Activated naive CD4-positive, alpha-beta T cell treated with anti-CD3 and anti-CD28 coated beads, Interleukin-2, amount 50 U/mL, for 72 hours (primary cell): ENCODE measurements at regions not wholly inside any gene's neighbourhood (a gene's known extent, or its start where the extent isn't known, plus 50 kb on each side); places are given as distances from the start of the nearest gene placed in this dataset.

Experiments
- ATAC-seq, 2 donors: fragments of 150-1000 bp; cut with Tn5 transposase; 2 replicates each; pipeline ENCODE4 v1.10.0; 2021; ENCODE audit warnings: mild to moderate bottlenecking in 2 of 2, moderate library complexity in 2 of 2
- DNase-seq, 2 donors: peaks; one replicate each; pipeline ENCODE4 v3.0.0; 2021 to 2022; ENCODE audit warnings: low spot score in 2 of 2
- H3K27ac Mint-ChIP-seq, 2 donors: one replicate each; pipeline ENCODE4 v1.8.0; 2022; ENCODE audit warnings: mild to moderate bottlenecking in 2 of 2, mixed read lengths in 2 of 2
- H3K36me3 Mint-ChIP-seq, 2 donors: one replicate each; pipeline ENCODE4 v1.8.0; 2022; ENCODE audit warnings: mixed read lengths in 2 of 2
- H3K9me3 Mint-ChIP-seq, 2 donors: one replicate each; pipeline ENCODE4 v1.8.0; 2022; ENCODE audit warnings: mixed read lengths in 2 of 2

DNA sequence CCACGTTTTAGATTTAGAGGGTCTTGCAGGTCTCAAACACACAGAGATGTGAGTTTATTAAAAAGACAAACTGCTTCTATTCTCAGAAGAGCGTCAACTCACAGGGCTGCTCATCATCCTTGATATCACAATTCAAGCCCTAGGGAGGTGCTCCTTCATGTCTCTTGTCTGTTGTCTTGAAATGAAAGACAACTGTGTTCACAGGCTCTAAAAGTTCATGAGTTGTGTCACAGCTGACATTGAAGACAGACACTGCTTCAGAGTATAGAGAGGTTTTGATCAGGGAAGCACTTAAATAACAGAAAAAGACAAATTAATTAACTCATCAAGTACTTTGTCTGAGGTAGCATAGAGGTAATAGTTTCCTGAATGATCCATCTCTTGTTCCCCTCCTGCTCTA is 1917.6 kb upstream of the WWC1 start:
- Mint-ChIP-seq H3K27ac (no peak overlapping the region), H3K36me3 (no peaks in the 10 kb centered on the region), H3K9me3 (peaks cover 8 to 10% of the 10 kb centered on the region in 2 donors)
- ATAC-seq (no peak), DNase-seq (no peak)

DNA sequence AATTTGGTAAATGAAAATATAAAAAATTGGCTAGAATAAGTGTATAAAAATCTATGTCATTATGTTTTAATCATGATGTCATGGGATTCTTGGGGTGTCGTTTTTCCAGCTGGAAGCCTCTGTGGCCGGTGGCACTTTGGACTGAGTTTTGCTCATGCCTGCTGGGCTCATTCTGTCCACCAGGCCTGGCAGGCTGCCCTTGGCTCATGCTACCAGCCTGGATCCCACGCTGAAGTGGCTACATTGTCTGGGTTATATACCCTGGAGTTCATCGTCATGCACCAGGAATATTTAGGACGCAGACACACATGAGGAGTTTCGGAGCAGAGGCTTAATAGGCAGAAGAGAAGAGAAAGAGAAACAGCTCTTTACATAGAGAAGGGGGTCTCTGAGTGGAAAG is 1913.7 kb upstream of the WWC1 start:
- H3K36me3 Mint-ChIP-seq, result peaks cover 0 to 4% of the 10 kb centered on the region in 2 donors
- ATAC-seq (no peak), DNase-seq (no peak)
- H3K9me3 Mint-ChIP-seq, result peaks cover 13 to 16% of the 10 kb centered on the region in 2 donors
- no peak overlapping the region for H3K27ac Mint-ChIP-seq

DNA sequence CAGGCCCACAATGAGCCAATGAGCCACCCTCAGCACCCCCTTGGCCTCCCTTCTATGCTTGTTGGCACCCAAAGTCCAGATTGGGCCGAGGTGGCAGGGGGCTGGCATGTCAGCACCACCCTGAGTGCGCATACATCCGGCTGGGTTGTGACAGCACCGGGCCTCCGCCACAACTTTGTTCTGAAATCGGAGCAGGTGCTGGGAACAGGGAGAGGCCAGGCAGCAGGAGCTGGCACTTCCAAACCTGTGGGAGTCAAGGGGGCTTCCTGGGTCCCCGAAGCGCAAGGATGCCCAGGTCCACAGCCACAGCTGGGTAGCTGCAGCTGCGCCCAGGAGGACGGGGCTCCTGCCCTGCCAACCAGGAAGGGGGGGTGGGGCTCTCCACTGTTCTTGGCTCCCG is 1911.9 kb upstream of the WWC1 start:
- ATAC-seq (no peak), DNase-seq (no peak)
- H3K9me3 Mint-ChIP-seq, result peaks cover 8 to 16% of the 10 kb centered on the region in 2 donors
- H3K27ac Mint-ChIP-seq, result no peak overlapping the region
- peaks cover 0 to 4% of the 10 kb centered on the region in 2 donors for H3K36me3 Mint-ChIP-seq

DNA sequence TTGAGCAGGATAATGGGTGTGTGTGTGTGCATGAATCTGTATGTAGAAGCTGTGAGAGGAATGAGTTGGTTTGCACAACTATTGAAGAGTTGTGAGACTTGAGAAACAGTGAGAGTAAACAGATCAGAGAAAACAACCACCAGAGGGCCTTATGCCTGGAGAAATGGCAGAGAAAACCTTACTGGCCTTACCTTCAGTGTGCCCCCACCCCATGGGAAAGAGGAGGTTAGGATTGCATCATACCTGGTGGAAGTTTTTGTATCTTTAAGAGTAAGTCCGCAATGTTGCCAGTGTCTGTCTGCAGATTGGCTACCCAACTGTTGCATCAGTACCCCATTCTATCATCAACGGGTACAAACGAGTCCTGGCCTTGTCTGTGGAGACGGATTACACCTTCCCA is 1909.4 kb upstream of the WWC1 start:
- no peak for DNase-seq
- H3K27ac Mint-ChIP-seq, result no peak overlapping the region
- H3K36me3 Mint-ChIP-seq, result peaks cover 0 to 11% of the 10 kb centered on the region in 2 donors
- no peak for ATAC-seq
- peaks cover 14% of the 10 kb centered on the region in 2 donors for H3K9me3 Mint-ChIP-seq

DNA sequence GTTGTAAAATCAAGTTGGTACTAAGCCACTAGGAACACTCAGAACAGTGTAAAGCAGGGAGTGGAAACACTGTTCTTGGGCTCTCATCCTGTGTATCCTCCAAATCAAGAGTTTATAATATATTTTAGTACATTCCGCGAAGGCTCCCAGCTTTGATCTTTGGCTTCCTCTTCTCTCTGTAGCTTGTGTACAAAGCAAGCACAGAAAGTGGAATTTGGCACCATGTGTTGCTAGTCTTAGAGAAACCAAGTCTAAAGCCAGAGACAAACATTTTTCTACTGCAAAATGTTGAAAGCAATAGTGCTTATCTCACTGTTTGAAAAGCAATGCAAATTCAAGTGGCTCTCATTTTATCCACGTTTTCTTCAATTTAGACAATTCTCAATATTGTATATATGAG is 1893.3 kb upstream of the WWC1 start:
- Mint-ChIP-seq H3K36me3 (peaks cover 0 to 10% of the 10 kb centered on the region in 2 donors), H3K27ac (no peak overlapping the region), H3K9me3 (peaks cover 12 to 17% of the 10 kb centered on the region in 2 donors)
- ATAC-seq, result no peak
- no peak for DNase-seq

DNA sequence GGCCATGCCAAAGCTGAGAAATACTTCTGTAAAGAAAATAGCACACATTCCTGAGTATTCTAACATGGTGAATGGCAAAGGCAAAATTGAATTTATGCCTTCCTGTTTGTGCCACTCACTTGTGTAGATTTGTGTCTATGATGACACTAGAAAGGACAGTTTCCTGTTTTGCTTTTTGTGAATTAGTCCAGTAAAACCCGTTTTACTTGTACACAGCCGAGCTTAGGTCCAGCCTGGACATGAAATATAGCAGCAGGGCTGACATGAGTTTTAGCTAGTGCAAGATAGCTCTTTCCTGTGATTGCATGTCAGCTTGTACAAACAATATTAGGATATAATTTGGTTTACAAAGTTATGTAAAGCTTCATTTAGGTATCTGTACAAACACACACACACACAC is 1891.7 kb upstream of the WWC1 start:
- ATAC-seq (no peak), DNase-seq (no peak)
- peaks cover 13 to 19% of the 10 kb centered on the region in 2 donors for H3K9me3 Mint-ChIP-seq
- H3K27ac Mint-ChIP-seq, result no peak overlapping the region
- peaks cover 0 to 5% of the 10 kb centered on the region in 2 donors for H3K36me3 Mint-ChIP-seq

DNA sequence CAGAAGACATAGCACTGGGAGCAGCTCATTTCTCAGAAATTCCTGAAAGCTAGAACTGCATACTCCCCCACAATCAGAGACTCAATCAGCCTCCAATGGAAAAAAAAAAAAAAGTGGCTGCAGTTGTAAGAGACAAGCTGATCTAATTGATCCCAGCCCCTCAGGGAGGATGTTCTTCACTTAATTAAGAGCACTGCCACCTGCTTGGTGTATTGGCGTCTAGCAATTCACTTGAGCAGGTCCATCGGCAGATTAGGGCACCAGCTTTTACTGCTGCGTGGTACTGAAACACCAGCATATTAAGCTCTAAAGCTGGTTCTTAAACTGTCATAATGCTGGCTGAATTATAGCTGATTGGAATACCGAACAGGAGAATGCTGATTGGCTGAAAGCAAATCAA is 1890.1 kb upstream of the WWC1 start:
- H3K27ac Mint-ChIP-seq, result no peak overlapping the region
- ATAC-seq (no peak), DNase-seq (no peak)
- no peaks in the 10 kb centered on the region for H3K36me3 Mint-ChIP-seq
- peaks cover 15 to 16% of the 10 kb centered on the region in 2 donors for H3K9me3 Mint-ChIP-seq

DNA sequence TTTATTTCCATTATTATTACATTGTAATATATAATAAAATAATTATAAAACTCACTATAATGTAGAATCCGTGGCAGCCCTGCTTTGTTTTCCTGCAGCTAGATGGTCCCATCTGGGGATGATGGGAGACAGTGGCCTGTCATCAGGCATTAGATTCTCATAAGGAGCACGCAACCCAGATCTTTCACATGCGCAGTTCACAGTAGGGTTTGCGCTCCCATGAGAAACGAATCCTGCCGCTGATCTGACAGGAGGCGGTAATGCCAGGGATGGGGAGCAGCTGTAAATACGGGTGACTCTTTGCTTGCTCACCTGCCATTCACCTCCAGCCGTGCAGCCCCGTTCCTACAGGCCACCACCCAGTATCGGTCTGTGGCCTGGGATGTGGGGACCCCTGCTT is 1879.3 kb upstream of the WWC1 start:
- ATAC-seq, result no peak
- H3K9me3 Mint-ChIP-seq, result peaks cover 11 to 25% of the 10 kb centered on the region in 2 donors
- no peaks in the 10 kb centered on the region for H3K36me3 Mint-ChIP-seq
- H3K27ac Mint-ChIP-seq, result no peak overlapping the region
- no peak for DNase-seq

DNA sequence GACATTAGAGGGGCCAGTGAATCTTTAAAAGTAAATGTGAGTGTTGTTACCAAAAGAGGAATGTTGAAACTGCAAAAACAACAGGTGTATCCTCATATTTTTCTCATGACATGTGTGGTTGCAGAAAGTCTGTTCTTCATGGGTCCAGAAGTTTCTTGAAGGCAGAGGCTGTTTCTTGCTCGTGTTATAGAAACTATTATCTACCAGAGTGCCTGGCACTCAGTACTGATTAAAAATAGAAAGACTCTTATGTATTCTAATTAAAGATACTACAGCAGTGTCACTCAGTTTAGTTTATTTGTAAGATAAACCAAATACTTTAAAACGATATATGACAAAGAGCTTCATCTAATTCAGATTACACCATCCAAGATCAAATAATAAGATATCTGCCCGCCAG is 1864.2 kb upstream of the WWC1 start:
- peaks cover 0 to 12% of the 10 kb centered on the region in 2 donors for H3K36me3 Mint-ChIP-seq
- DNase-seq (no peak), ATAC-seq (no peak)
- peaks cover 34 to 38% of the 10 kb centered on the region in 2 donors for H3K9me3 Mint-ChIP-seq
- H3K27ac Mint-ChIP-seq, result no peak overlapping the region

DNA sequence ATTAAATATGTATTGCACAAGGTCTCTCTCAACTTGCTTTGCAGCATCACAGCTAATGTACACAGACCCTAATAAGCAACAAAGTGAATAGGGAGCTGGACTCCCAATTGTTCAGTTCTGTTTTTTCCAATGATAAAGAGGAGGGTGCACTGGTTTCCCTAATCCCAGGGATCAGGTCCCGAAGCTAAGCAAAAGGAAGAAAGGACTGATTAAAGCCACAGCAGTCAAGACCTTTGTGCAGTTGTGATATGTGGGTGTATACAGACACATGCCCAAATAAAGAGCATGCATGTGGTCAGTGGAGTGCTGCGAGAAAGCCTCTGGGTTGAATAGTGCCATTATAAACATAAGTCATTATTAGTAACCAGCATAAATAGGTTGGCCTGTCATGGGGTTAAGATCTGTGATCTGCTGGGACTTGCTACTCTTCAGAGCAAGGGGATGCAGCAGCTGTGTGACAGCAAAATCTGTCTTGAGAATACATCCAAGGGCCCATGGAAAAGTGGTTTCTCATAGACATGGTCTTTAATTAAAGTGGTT is 1863.1 kb upstream of the WWC1 start:
- Mint-ChIP-seq H3K27ac (no peak overlapping the region), H3K36me3 (peaks cover 0 to 12% of the 10 kb centered on the region in 2 donors), H3K9me3 (peaks cover 37 to 40% of the 10 kb centered on the region in 2 donors)
- ATAC-seq (no peak), DNase-seq (no peak)

DNA sequence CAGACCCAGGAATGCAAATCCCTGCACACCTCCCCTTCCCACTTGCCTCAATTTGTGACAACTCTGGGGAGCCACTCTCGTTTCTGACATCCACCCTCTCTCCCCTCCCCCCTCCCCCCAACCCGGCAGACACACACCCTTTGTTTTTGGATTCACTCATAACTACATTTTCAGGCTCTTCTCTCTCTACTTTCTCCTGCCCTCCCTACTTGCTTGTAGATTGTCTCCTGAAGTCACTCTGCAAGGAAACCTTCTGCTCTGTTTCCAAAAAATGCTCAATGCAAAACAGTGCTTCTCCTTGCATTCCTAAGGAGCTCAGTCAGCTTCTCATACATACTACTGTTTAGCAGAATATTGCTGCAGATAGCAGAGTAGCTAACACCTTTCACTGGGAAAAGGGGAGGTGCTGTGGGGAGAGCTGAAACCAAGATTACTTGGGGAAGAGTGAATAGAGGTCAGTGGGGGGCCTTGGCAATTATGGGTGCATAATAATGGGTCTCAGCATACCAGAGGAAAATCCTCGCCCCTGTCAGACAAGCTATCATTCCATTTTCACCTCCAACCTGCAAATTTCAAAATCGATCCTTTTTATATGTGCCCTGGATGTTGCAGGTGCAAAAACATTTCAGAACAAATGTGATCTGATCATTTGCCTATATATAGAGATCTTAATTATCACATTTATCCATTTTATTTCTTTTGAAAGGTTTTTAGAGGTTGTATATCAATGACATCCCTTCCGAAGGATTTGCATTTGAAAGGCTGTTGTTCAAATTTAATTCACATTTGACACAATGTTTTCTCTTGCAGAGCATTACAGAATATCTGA is 1860.7 kb upstream of the WWC1 start:
- no peak overlapping the region for H3K27ac Mint-ChIP-seq
- DNase-seq (no peak), ATAC-seq (no peak)
- H3K36me3 Mint-ChIP-seq, result peaks cover 4 to 12% of the 10 kb centered on the region in 2 donors
- peaks cover 37 to 41% of the 10 kb centered on the region in 2 donors for H3K9me3 Mint-ChIP-seq

DNA sequence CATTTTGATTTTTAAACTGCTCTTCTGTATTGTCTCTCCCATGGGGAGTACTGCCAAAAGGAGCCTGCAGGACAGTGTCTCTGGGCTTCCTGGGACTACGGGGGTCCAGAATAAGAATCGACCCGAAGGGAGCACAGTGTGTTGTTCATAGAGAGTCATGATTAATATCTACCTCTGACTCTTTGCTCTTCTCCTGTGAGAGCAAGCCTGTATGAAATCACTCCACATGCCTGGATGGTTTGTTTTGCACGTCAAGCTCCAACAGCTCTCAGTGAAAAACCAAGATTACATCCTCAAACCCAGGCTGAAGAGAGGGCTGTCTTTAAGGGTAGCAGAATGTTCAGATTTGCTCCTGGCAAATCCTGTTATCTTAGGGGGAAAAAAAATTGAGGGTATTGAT is 1860.0 kb upstream of the WWC1 start:
- peaks cover 4 to 12% of the 10 kb centered on the region in 2 donors for H3K36me3 Mint-ChIP-seq
- no peak for DNase-seq
- H3K9me3 Mint-ChIP-seq, result peaks cover 34 to 39% of the 10 kb centered on the region in 2 donors
- peak overlapping the region in 1 of 2 donors; percentile 14 for H3K27ac Mint-ChIP-seq
- ATAC-seq, result no peak

DNA sequence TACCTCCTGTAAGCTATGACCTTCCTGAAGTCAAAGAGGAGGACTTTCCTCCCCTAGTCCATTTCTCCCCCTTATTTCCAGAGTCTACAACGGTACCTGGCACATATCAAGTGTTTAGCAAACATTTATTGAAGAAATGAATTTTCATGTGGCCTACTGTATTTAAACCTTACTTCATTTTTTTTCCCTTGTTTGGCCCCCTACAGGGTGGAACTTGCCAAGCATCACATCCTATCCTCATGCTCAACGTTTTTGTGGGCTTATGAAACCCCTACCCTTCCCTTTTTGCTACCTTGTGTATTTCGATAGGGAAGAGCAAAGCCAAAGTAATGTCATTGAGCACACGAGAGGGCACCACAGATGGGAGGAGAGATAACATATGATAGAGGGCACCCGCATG is 1857.8 kb upstream of the WWC1 start:
- Mint-ChIP-seq H3K36me3 (peaks cover 4 to 5% of the 10 kb centered on the region in 2 donors), H3K9me3 (peaks cover 25 to 27% of the 10 kb centered on the region in 2 donors), H3K27ac (no peak overlapping the region)
- ATAC-seq (no peak), DNase-seq (no peak)

DNA sequence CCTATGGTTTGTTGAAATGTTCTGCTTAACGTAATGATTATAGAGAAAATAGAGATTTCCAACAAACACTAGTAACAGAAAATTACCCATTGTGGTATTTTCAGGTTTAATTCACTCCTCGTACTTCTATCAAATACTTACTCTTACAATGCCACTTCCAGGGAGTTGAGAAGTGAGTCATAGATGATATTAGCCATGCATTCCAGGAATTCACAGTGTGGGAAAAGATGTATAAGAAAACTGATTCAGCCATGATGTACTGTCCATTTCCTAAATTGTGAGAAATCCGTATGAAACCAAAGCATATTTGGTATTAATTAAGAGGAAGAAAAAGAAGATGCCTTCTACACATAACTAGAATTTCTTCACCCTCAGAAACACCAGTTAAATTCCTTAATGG is 1854.6 kb upstream of the WWC1 start:
- DNase-seq, result no peak
- H3K9me3 Mint-ChIP-seq, result peaks cover 13 to 15% of the 10 kb centered on the region in 2 donors
- no peak for ATAC-seq
- H3K36me3 Mint-ChIP-seq, result peaks cover 0 to 4% of the 10 kb centered on the region in 2 donors
- no peak overlapping the region for H3K27ac Mint-ChIP-seq

DNA sequence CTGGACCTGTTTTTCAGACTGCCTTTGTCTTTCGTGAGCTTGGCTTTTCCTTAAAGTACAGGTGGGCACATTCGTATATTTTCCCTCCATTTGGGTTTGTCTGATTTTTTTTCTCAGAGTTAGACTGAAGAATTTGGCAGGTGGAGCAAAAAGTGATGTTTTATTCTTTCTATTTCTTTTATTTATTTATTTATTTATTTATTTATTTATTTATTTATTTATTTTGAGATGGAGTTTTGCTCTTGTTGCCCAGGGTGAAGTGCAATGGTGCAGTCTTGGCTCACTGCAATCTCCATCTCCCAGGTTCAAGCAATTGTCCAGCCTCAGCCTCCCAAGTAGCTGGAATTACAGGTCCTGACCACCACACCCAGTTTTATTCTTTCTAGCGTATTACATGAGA is 1805.1 kb upstream of the WWC1 start:
- H3K27ac Mint-ChIP-seq, result no peak overlapping the region
- ATAC-seq (no peak), DNase-seq (no peak)
- H3K36me3 Mint-ChIP-seq, result peaks cover 0 to 5% of the 10 kb centered on the region in 2 donors
- peaks cover 18 to 28% of the 10 kb centered on the region in 2 donors for H3K9me3 Mint-ChIP-seq

DNA sequence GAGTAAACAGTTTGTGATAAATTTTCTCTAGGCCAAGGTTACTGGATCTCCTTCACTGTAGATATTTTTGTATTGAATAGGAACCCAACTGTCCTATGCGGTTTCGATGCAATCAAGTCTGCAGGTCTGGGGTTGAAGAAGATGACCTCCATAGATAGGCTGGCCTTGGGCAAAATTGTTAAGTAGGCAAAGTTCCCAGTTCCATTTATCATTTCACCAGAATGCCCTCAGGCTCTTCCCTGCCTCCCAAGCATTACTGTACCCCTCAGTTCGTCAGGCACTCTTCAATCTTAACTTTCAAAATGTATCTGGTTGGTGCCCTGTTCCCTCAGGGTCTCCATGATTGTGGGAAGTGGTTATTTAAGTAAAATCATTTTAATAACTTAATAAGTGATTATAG is 1802.9 kb upstream of the WWC1 start:
- H3K9me3 Mint-ChIP-seq, result peaks cover 19 to 20% of the 10 kb centered on the region in 2 donors

DNA sequence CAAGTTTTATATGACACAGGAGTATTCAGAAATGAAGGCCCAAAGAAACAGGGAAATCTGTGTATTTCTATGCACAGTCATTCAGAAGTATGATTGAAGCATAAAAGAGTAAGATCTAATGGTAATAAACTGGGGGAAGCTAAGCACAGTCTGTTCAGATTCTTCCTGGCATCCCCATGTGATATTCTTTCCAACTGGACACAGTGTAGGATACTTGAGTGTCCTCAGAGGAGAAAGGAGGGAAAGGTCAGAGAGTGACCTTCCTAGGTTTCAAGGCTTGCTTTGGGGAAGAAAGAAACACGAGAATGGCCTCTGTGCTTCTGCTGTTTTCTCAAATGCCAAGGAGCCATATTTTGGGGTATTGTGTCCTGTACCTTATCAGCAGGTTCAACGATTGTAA is 1798.4 kb upstream of the WWC1 start:
- Mint-ChIP-seq H3K36me3 (no peaks in the 10 kb centered on the region), H3K9me3 (peaks cover 4 to 21% of the 10 kb centered on the region in 2 donors), H3K27ac (no peak overlapping the region)
- DNase-seq (no peak), ATAC-seq (no peak)

More for the DNA sequence above, 1802.9 kb upstream of the WWC1 start:
- DNase-seq (no peak), ATAC-seq (no peak)
- Mint-ChIP-seq H3K36me3 (peaks cover 0 to 5% of the 10 kb centered on the region in 2 donors), H3K27ac (no peak overlapping the region)

DNA sequence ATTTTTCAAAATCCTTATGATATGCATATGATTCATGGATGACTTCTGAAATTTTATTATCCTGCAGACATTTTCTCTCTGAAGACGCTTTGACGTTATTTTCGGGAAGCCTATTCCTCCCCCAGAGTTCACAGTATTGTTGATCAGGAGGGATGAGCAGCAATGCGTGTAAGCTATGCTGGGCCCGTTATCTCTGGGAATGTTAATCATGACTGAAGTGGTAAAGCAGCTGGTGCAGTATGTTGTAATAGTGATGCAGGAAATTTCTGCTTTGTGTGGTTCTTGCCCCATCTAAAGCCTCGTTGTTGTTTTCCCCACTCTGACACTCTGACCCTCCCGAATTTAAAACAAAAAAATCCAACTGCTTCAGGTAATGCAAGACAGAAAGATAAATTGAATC is 1797.8 kb upstream of the WWC1 start:
- DNase-seq, result no peak
- Mint-ChIP-seq H3K36me3 (no peaks in the 10 kb centered on the region), H3K9me3 (peaks cover 4 to 21% of the 10 kb centered on the region in 2 donors), H3K27ac (no peak overlapping the region)
- no peak for ATAC-seq
